ENCODE measurements at regions not wholly inside any gene's neighbourhood (a gene's known extent, or its start where the extent isn't known, plus 50 kb on each side); places are given as distances from the start of the nearest gene placed in this dataset.

- DNase-seq = no peak
Measured at GRCh38 chr15:79230766-79231165, 51.8 kb upstream of the ANKRD34C start.

DNA sequence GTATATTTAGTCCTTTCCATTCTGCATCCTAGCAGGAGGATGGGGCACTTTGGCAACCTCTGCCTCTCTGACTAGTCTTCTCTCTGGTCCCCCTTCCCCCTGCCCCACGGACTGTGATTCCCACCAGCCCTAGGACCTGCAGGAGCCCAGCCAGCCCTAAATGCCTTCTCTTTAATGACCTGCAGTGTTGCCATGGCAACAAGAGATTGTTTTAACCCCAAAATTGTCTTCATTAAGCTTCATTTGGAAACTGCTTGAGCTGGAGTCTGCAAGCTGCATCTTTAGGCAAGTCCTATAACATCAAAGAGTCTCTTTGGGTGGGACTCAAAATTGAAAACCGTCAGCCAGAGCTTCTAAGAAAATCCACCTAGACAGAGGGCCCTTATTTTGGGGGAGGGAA lies 59.7 kb upstream of the ANKRD34C start:
- no peak for DNase-seq

- no peak for DNase-seq
Measured at GRCh38 chr15:79221696-79222095, 60.8 kb upstream of the ANKRD34C start.

DNA sequence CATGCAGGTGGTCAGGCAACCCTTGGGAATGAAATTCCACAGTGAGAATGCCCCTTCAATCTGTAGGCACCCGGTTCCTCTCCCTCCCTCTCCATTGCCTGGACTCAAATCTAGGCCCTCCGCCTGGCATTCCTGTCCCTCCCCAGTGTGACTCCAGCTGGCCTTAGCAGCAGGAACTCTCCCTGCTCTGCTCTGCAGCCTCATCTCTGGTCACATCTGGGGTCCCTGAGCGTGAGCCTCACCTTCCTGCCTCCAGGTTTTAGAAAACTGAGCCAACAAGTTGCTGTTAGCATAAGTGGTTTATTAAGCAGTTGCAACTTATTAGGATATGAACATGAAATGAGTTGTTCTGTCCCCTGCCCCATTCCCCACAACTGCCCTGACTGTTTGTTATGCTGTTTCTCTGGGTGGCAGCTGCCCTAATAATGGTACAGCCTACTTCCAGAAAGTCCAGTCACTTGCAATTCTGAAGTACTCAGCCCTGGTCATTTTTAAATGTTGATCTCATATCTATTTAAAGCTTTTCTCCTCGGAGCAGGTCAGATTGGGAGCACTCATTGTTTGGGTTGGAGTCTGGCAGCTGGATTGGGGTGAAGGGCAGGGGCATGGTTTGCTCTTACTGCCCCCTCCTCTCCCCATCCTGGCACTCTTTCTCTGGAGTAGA lies 63.0 kb upstream of the ANKRD34C start:
- DNase-seq = no peak

GRCh38 chr15:79218588-79219200 lies 63.8 kb upstream of the ANKRD34C start:
- DNase-seq = no peak

DNA sequence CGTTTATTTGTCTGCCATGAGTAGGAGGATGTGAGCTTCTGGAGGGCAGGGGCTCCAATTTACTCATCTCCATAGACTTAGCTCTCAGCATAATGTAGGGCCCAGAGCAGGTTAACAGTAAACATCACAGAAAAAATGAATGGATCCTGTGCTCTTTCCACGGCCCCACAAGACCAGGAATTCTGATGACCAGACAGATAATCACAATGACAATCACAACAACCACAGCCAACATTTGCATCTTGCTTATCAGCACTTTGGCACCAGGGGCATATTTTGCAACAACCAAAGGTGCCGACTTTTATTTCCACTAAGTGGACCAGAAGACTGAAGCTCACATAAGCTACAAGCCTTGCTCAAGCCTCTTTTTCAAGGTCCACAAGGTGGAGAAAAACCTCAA lies 68.9 kb upstream of the ANKRD34C start:
- no peak for DNase-seq

DNA sequence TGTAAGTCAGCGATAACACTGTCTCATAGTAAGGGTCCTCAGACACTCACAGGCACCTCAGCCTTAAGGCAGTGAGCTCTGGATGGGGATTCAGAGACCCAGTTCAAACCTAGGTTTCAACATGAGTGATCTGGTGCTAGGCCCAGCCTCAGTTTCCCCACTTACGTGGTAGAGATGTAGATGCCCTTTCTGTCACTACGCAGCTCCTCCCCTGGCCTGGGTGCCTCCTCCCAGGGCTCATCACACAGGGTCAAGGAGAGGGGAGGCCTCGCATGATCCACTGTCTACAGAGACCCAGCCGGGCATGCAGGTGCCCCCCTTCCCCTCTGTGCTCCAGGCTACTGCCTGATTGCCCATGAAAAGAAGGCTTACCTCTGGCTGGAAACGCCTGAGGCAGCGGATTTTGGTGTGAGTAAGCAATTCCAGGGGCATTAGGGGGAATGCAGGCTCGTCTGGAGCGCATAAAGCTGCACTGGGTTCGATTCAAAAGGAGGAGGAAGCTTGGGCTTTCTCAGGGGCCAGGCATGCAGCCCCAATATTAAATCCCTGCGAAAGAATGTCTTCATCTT lies 69.8 kb upstream of the ANKRD34C start:
- no peak for DNase-seq

GRCh38 chr15:79211481-79211880 lies 71.0 kb upstream of the ANKRD34C start:
- no peak for DNase-seq

DNA sequence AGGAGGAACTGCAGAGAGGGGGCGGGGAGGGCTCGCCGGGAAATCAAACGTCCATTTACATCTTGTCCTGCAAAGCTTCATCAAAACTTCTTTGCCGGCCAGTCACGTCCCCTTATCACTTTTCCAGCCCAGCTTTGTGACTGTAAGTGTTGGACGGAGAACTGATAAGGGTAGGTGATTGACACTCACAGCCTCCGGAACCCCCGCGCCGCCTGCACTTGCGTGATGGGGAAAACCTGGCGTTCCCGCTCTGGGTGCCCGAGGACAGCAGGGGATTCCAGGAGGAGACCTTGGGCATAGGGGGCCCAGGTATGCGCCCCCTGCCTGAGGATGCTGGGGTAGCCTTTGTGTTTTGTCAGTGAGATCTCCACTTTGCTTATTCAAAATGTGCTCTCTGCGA lies 72.8 kb upstream of the ANKRD34C start:
- DNase-seq = no peak

DNA sequence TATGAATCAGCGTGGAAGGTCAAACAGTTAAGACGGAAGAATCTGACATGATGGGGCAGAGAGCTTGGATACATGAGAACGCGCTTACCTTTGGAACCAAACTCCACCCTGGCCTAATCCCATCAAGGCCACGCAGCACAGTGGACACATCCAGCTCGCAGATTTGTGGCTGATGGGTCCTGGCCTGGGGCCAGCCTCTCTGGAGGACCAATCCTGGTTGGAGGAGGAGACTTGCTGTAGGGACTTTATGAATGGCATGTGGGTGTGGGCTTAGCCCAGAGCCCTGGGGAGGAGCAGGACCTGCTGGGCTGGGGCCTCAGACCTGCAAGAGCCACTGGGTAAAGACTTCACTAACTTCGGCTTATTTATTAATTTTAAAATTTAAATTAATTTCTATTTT lies 73.4 kb upstream of the ANKRD34C start:
- no peak for DNase-seq

- no peak for DNase-seq
Measured at GRCh38 chr15:79208179-79208578, 74.3 kb upstream of the ANKRD34C start.

DNA sequence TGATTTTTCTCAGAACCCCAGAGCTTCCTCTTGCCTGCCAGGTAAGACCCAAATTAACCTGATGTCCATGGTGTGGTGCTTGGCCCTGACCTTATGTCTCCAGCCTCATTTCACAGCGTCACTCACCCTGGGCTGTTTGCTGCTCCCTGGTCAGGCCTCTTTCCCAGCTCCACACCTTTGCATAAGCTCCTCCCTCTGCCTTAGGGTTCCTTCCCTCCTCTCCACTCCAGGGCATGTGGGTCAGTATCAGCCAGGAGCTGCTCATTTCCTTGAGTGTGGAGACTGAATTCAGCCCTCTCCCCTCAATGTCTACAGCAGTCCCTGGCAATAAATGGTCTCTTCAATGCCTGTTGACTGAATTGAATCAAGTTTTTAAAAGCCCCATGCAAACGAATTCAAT lies 75.6 kb upstream of the ANKRD34C start:
- DNase-seq = no peak

- DNase-seq = no peak
Measured at GRCh38 chr15:79204886-79205675, 77.4 kb upstream of the ANKRD34C start.

DNA sequence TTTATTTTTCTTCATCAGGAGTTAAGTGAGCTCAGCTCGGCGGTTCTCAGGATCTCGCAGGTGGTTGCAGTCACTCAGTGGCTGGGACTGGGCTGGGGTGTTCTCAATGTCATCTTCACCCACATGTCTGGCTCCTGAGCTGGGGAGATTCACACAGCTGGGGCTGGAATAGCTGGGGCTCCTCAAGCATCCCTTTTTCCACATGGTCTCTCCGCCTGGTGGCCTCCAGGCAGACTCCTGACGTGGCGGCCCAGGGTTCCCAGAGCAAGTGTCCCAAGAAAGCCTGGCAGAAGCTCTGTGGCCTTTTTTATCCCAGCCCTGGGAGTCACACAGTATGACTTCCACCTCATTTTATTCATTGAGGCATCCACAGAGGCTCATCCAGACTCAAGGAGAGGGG lies 84.1 kb upstream of the ANKRD34C start:
- DNase-seq = no peak

DNA sequence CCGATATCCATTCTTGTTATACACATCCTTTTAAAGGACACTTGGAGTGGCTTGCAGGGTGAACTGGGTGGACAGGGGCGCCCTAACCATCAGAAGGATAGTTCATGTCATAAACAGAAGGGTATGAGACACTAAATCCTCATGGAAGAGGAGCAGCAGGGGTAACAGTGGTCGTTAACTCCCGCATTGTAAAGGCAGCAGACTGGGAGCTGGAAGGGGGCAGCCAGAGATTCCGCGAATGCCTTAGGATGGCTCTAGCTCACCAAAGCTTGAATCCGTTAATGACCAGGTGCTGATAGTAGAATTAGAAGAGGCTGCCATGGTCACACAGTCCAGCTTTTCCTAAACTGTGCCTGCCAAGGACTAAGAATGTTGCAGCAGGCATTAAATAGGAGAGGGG lies 85.2 kb upstream of the ANKRD34C start:
- no peak for DNase-seq

DNA sequence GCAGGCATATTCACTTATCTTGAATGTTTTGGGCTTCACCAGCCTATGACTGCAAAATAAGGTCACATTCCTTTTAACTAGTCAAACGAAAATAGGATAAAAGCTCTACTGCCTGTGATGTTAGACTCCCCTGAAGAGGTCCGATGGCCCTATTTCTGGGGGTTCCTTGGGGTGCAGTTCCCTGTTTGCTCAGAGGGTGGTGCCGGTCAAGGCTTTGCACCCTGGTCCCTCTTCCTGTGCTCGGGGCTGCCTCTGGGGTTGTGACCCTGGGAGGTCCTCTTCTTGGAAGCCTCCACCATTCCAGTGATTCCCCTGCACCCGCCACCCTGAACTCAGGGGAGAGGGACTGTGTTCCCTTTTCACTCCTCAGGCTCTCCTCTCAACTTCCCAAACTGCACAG lies 86.7 kb upstream of the ANKRD34C start:
- DNase-seq = no peak

GRCh38 chr15:79195239-79195638 lies 87.3 kb upstream of the ANKRD34C start:
- no peak for DNase-seq

DNA sequence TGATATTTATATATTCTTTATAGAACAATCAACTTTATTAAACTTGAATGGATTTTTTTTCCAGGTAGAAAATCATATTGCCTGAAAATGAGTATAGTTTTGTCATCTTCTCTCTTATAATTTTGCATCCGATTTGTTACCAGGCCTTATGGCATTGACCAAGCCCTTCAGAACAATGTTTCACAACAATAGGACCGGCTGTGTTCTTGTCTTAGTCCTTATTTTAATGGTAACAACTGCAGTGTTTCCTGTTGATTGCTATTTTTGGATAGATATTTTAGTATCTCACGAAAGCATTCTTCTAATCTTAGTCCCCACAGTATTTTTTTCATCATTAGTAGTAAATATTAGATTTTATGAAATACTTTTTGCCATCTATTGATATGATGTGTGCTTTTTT lies 88.1 kb upstream of the ANKRD34C start:
- no peak for DNase-seq

- DNase-seq = no peak
Measured at GRCh38 chr15:79193549-79193948, 89.0 kb upstream of the ANKRD34C start.

DNA sequence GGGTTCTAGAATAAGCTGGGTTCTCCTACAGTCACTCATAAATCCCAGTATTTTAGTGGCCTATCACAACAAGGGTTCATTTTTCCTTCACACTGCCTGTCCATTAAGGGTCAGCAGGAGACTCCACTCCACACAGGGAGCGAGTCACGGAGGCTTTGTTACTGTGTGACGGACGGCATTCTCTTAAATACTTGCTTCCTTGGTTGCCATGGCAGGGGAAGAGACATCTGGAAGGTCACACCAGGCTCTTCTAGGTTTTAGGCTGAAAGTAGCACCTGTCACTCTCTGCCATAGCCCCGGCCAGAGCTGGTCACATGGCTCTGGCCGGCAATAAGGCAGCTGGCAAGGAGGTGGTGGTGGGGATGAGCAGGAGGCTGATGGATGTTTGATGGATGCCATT lies 89.4 kb upstream of the ANKRD34C start:
- DNase-seq = no peak

- no peak for DNase-seq
Measured at GRCh38 chr15:79192462-79193036, 90.0 kb upstream of the ANKRD34C start.

DNA sequence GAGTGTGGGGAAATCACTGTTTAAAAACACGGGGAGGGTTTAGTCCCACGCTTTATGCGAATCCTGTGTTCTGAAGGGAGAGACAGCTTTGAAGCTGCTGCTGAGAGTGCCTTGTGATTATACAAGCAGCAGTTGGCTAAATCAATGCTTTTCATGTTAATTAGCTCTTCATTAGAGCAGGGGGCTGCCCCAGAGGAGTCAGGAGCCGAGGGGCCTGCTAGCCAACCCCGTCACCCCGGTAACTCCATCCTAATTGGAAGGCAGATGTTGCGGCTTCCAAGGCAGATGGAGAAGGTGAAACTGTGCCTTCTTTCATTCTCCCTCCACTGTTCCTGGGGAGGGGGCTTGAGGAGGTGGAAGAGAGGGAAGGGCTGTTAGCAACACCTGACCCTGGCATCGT lies 92.4 kb upstream of the ANKRD34C start:
- DNase-seq = no peak

- DNase-seq = no peak
Measured at GRCh38 chr15:79186616-79187015, 95.9 kb upstream of the ANKRD34C start.

DNA sequence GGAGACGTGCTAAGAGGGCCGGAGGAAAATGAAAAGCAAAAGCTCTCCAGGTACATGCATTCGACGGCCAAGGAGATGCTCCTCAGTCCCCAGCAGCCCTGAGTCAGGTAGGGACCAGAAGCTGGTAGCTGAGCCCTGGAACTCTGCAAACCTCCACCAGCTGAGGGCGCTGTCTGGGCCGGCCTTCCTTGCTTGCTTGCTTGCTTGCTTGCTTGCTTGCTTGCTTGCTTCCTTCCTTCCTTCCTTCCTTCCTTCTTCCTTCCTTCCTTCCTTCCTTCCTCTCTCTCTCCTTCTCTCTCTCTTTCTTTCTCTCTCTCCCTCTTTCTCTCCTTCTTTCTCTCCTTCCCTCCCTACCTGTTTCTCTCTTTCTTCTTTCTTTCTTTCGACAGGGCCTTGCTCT lies 94.6 kb upstream of the RASGRF1 start:
- no peak for DNase-seq

All from bone marrow (tissue), 2 donors.